OCI-LY1 (cell line): ENCODE measurements at regions not wholly inside any gene's neighbourhood (a gene's known extent, or its start where the extent isn't known, plus 50 kb on each side); places are given as distances from the start of the nearest gene placed in this dataset.

Experiments used
- H2AFZ ChIP-seq: fragments of 200-600 bp; sonication (generic), shearing (Covaris generic); 2 replicates; pipeline ENCODE4 v1.6.0; 2014; ENCODE audit warnings: antibody characterized with exemption, mild to moderate bottlenecking, low read length
- H3F3A ChIP-seq: fragments of 200-600 bp; sonication (generic), shearing (Covaris generic); 2 replicates; pipeline ENCODE4 v1.6.0; 2014; ENCODE audit warnings: mild to moderate bottlenecking, antibody characterized with exemption, low read length, moderate library complexity; ENCODE audit not compliant: insufficient read depth
- H3K27ac ChIP-seq: fragments of 200-600 bp; sonication (generic); 2 replicates; pipeline ENCODE4 v1.5.1; 2014; ENCODE audit warnings: low read length, mixed run types, mild to moderate bottlenecking, low read depth; ENCODE audit not compliant: poor library complexity, severe bottlenecking
- H3K27me3 ChIP-seq: fragments of 200-600 bp; sonication (generic); 2 replicates; pipeline ENCODE4 v1.6.0; 2014; ENCODE audit warnings: antibody characterized with exemption, mild to moderate bottlenecking, low read length, moderate library complexity; ENCODE audit not compliant: insufficient read depth
- H3K36me3 ChIP-seq: fragments of 200-600 bp; sonication (generic); 2 replicates; pipeline ENCODE4 v1.6.1; 2014; ENCODE audit warnings: mild to moderate bottlenecking, antibody characterized with exemption, low read length, moderate library complexity, mixed read lengths; ENCODE audit not compliant: insufficient read depth
- H3K4me1 ChIP-seq: fragments of 200-600 bp; sonication (generic); 2 replicates; pipeline ENCODE4 v1.5.1; 2014; ENCODE audit warnings: mild to moderate bottlenecking, low read length, moderate library complexity; ENCODE audit not compliant: insufficient read depth, severe bottlenecking
- H3K4me2 ChIP-seq: fragments of 200-600 bp; sonication (generic), shearing (Covaris generic); 2 replicates; pipeline ENCODE4 v1.6.1; 2014; ENCODE audit warnings: low read length
- H3K4me3 ChIP-seq: fragments of 200-600 bp; sonication (generic); 2 replicates; pipeline ENCODE4 v1.5.1; 2014; ENCODE audit warnings: low read length, low read depth, mild to moderate bottlenecking, mixed read lengths; ENCODE audit not compliant: poor library complexity, severe bottlenecking
- H3K79me2 ChIP-seq: fragments of 200-600 bp; shearing (Covaris generic); 2 replicates; pipeline ENCODE4 v1.6.1; 2016; ENCODE audit warnings: mixed run types, low read length, mixed read lengths; ENCODE audit not compliant: insufficient read depth
- H3K9ac ChIP-seq: fragments of 200-600 bp; sonication (generic), shearing (Covaris generic); 2 replicates; pipeline ENCODE4 v1.6.1; 2014; ENCODE audit warnings: mild to moderate bottlenecking, low read length, mixed read lengths
- H3K9me2 ChIP-seq: fragments of 200-600 bp; sonication (generic), shearing (Covaris generic); 2 replicates; pipeline ENCODE4 v1.6.1; 2014; ENCODE audit warnings: low read depth, mild to moderate bottlenecking, low read length, mixed read lengths
- H3K9me3 ChIP-seq: fragments of 200-600 bp; shearing (Covaris generic); 2 replicates; pipeline ENCODE4 v1.6.1; 2014; ENCODE audit warnings: low read length, mixed read lengths
- H4K20me1 ChIP-seq: fragments of 200-600 bp; sonication (generic), shearing (Covaris generic); 2 replicates; pipeline ENCODE4 v1.6.0; 2016; ENCODE audit warnings: mild to moderate bottlenecking, low read length; ENCODE audit not compliant: insufficient read depth
- EZH2 ChIP-seq: fragments of 200-600 bp; sonication (generic), shearing (Covaris generic); IDR thresholded peaks from 2 replicates; pipeline ENCODE4 v1.8.0; 2017; ENCODE audit warnings: borderline replicate concordance, mixed run types, mild to moderate bottlenecking, antibody characterized with exemption, low read length, moderate library complexity, mixed read lengths
- TF ChIP-seq, protein P1 (sequence below): fragments of 200-600 bp; sonication (generic), shearing (Covaris generic); IDR thresholded peaks from 2 replicates; pipeline ENCODE4 v1.5.1; 2017; ENCODE audit warnings: mild to moderate bottlenecking, antibody characterized with exemption, low read length, moderate library complexity, mixed read lengths

DNA sequence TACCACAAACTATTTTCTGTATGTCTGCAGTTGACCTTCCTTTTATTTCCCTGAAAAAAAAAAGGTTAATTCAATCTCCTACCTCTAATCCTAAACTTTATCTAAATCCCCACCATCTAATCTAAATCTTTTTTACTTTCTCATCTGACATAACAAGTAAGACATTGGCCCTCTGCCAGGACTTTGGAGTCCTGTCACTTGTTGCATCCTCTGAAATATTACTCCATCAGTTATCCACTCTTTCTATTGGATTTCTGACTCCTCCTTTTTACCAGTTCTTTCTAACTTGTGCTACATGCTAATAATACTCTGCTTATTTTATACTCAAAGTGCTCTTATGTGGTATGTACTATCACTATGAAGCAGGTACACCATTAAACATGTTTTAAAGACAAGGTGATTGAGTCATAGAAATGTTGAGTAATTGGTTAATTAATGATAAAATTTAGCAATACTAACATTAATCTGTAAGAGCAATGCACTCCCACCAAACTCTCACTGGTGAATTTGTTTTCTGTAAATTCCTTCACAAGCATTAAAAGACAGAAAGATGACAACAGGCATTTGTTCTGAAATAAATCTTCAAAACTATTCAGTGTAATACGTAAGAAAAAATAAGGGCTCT lies 914.2 kb upstream of the RAG2 start:
- Histone ChIP-seq H3K79me2 (no peaks in the 10 kb centered on the region), H3K4me1 (no peaks in the 10 kb centered on the region), H3F3A (no peaks in the 10 kb centered on the region), H3K9ac (no peak overlapping the region), H2AFZ (no peak overlapping the region), H3K9me3 (no peaks in the 10 kb centered on the region), H3K27me3 (no peaks in the 10 kb centered on the region), H3K9me2 (no peaks in the 10 kb centered on the region), H3K4me2 (no peak overlapping the region), H4K20me1 (no peaks in the 10 kb centered on the region), H3K27ac (no peak overlapping the region), H3K4me3 (no peak overlapping the region), H3K36me3 (no peaks in the 10 kb centered on the region)
- TF ChIP-seq EZH2 = no peak
- TF ChIP-seq, protein P1, sequence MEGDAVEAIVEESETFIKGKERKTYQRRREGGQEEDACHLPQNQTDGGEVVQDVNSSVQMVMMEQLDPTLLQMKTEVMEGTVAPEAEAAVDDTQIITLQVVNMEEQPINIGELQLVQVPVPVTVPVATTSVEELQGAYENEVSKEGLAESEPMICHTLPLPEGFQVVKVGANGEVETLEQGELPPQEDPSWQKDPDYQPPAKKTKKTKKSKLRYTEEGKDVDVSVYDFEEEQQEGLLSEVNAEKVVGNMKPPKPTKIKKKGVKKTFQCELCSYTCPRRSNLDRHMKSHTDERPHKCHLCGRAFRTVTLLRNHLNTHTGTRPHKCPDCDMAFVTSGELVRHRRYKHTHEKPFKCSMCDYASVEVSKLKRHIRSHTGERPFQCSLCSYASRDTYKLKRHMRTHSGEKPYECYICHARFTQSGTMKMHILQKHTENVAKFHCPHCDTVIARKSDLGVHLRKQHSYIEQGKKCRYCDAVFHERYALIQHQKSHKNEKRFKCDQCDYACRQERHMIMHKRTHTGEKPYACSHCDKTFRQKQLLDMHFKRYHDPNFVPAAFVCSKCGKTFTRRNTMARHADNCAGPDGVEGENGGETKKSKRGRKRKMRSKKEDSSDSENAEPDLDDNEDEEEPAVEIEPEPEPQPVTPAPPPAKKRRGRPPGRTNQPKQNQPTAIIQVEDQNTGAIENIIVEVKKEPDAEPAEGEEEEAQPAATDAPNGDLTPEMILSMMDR = no peak

DNA sequence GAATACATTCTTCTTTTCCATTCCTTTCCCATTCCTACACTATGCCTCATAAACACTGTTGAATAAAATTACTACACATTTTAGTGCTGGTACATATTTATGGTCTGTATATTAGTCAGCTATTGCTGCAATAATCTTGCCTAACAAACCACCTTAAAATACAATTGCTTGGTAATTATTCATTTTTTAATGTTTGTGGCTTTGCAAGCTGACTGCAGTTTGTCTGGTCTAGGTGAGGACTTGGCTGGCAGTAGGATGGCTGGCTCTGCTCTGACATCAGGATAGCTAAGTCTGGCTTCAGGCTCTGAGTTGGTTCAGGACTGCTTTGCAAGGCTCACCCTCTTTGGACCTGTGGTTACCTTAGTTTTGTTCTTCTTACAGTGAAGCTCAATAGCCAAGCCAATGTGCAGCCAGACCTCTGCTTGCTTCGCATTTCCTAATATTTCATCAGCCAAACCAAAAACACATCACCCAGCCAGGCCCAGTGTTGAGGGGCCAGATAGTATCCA lies 913.4 kb upstream of the RAG2 start:
- TF ChIP-seq EZH2 = no peak
- TF ChIP-seq, protein P1 = no peak
- Histone ChIP-seq H3K9me2 (no peaks in the 10 kb centered on the region), H3K9me3 (no peaks in the 10 kb centered on the region), H3K4me1 (no peaks in the 10 kb centered on the region), H3K4me3 (no peak overlapping the region), H3K36me3 (no peaks in the 10 kb centered on the region), H3K9ac (no peak overlapping the region), H4K20me1 (no peaks in the 10 kb centered on the region), H3K27me3 (no peaks in the 10 kb centered on the region), H3K27ac (no peak overlapping the region), H3K4me2 (no peak overlapping the region), H3F3A (no peaks in the 10 kb centered on the region), H2AFZ (no peak overlapping the region), H3K79me2 (no peaks in the 10 kb centered on the region)

DNA sequence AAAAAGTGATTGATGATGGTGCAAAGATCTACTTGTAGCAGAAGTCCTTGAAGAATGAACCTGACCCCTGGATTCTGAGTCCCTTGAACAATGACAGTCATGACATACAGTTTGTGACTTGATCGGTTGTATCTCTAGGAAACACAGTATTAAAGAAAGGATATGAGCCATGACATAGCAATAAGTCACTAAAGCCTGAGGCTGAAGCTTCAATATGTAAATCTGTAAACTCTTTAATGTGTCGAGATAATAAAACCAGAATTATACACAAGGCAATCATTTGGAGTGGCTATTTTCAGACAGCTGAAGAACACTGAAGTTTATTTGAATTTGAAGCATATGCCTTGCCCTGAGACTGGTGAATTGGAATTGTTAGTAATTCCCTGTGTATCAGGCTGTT lies 911.5 kb upstream of the RAG2 start:
- H3K9me2 ChIP-seq = no peaks in the 10 kb centered on the region
- H3K27ac ChIP-seq = no peak overlapping the region
- H3K9ac ChIP-seq = no peak overlapping the region
- H3K4me1 ChIP-seq = no peaks in the 10 kb centered on the region
- H4K20me1 ChIP-seq = no peaks in the 10 kb centered on the region
- H3K36me3 ChIP-seq = no peaks in the 10 kb centered on the region
- H3F3A ChIP-seq = no peaks in the 10 kb centered on the region
- TF ChIP-seq, protein P1 = no peak
- TF ChIP-seq EZH2 = no peak
- no peaks in the 10 kb centered on the region for H3K9me3 ChIP-seq
- no peaks in the 10 kb centered on the region for H3K79me2 ChIP-seq
- H3K27me3 ChIP-seq = no peaks in the 10 kb centered on the region
- H3K4me3 ChIP-seq = no peak overlapping the region
- H2AFZ ChIP-seq = no peak overlapping the region
- H3K4me2 ChIP-seq = no peak overlapping the region
